Neural progenitor cell (in vitro differentiated cells): ENCODE measurements at regions not wholly inside any gene's neighbourhood (a gene's known extent, or its start where the extent isn't known, plus 50 kb on each side); places are given as distances from the start of the nearest gene placed in this dataset.

Experiments used
- DNase-seq: peaks from one replicate; pipeline ENCODE4 v3.0.0-alpha.2; 2016; ENCODE audit warnings: low spot score
- H2AFZ ChIP-seq: fragments of 200-600 bp; sonication (generic); replicated peaks from 2 replicates; pipeline ENCODE4 v1.6.1; 2016; ENCODE audit warnings: antibody characterized with exemption
- H3F3A ChIP-seq: fragments of 200-600 bp; sonication (generic); 2 replicates; pipeline ENCODE4 v1.6.1; 2016; ENCODE audit warnings: antibody characterized with exemption, low read depth
- H3K27ac ChIP-seq: fragments of 200-600 bp; sonication (generic); 2 replicates; pipeline ENCODE4 v1.5.1; 2016; ENCODE audit warnings: mild to moderate bottlenecking
- H3K27me3 ChIP-seq: fragments of 200-600 bp; sonication (generic); 2 replicates; pipeline ENCODE4 v1.6.1; 2016; ENCODE audit warnings: mild to moderate bottlenecking, moderate library complexity
- H3K36me3 ChIP-seq: fragments of 200-600 bp; sonication (generic); 2 replicates; pipeline ENCODE4 v1.5.1; 2016
- H3K4me1 ChIP-seq: fragments of 200-600 bp; sonication (generic); 2 replicates; pipeline ENCODE4 v1.6.1; 2016; ENCODE audit warnings: mixed run types
- H3K4me2 ChIP-seq: fragments of 200-600 bp; sonication (generic); 2 replicates; pipeline ENCODE4 v1.6.1; 2016
- H3K4me3 ChIP-seq: fragments of 200-600 bp; sonication (generic); 2 replicates; pipeline ENCODE4 v1.5.1; 2016
- H3K79me2 ChIP-seq: fragments of 200-600 bp; sonication (generic); 2 replicates; pipeline ENCODE4 v1.6.1; 2016; ENCODE audit warnings: low read depth
- H3K9ac ChIP-seq: fragments of 200-600 bp; sonication (generic); 2 replicates; pipeline ENCODE4 v1.6.1; 2016
- H3K9me3 ChIP-seq: fragments of 200-600 bp; sonication (generic); 2 replicates; pipeline ENCODE4 v1.5.1; 2016; ENCODE audit warnings: low read depth
- H4K20me1 ChIP-seq: fragments of 200-600 bp; sonication (generic); 2 replicates; pipeline ENCODE4 v1.6.1; 2016; ENCODE audit warnings: low read depth
- H3K27ac Mint-ChIP-seq: 3 replicates; pipeline ENCODE4 v1.8.0; 2021; ENCODE audit warnings: mixed read lengths
- H3K27me3 Mint-ChIP-seq: 2 replicates; pipeline ENCODE4 v1.8.0; 2022; ENCODE audit warnings: low read depth, mild to moderate bottlenecking, inconsistent platforms, moderate library complexity, mixed read lengths; ENCODE audit not compliant: insufficient read depth
- H3K36me3 Mint-ChIP-seq: 3 replicates; pipeline ENCODE4 v1.8.0; 2021; ENCODE audit warnings: mixed read lengths
- H3K4me1 Mint-ChIP-seq: 3 replicates; pipeline ENCODE4 v1.8.0; 2021; ENCODE audit warnings: mixed read lengths
- H3K4me3 Mint-ChIP-seq: 3 replicates; pipeline ENCODE4 v1.8.0; 2021; ENCODE audit warnings: mild to moderate bottlenecking, moderate library complexity, mixed read lengths
- H3K9me3 Mint-ChIP-seq: 3 replicates; pipeline ENCODE4 v1.8.0; 2020; ENCODE audit warnings: mixed read lengths
- EZH2 ChIP-seq: fragments of 200-600 bp; sonication (generic); IDR thresholded peaks from 2 replicates; pipeline ENCODE4 v1.6.1; 2017; ENCODE audit warnings: antibody characterized with exemption, mild to moderate bottlenecking, moderate library complexity
- EZH2phosphoT487 ChIP-seq: fragments of 200-600 bp; sonication (generic); IDR thresholded peaks from 2 replicates; pipeline ENCODE4 v1.6.1; 2017; ENCODE audit warnings: antibody characterized with exemption
- TF ChIP-seq, protein P1 (sequence below): fragments of 200-600 bp; sonication (generic); IDR thresholded peaks from 2 replicates; pipeline ENCODE4 v1.5.1; 2017; ENCODE audit warnings: antibody characterized with exemption, mild to moderate bottlenecking

GRCh38 chr4:138632856-138633579 is 382.6 kb upstream of the NOCT start:
- Mint-ChIP-seq H3K9me3 (peaks cover 8% of the 10 kb centered on the region), H3K36me3 (no peaks in the 10 kb centered on the region), H3K4me1 (peaks cover 24% of the 10 kb centered on the region), H3K27me3 (peaks cover 3% of the 10 kb centered on the region), H3K4me3 (no peak overlapping the region), H3K27ac (peak overlapping the region; percentile 14)
- no peaks in the 10 kb centered on the region for H3K79me2 ChIP-seq
- H3K27ac ChIP-seq = no peak overlapping the region
- no peak for DNase-seq
- H3K4me1 ChIP-seq = peaks cover 14% of the 10 kb centered on the region
- no peak overlapping the region for H3K4me2 ChIP-seq
- H3K27me3 ChIP-seq = no peaks in the 10 kb centered on the region
- H3F3A ChIP-seq = no peaks in the 10 kb centered on the region
- no peaks in the 10 kb centered on the region for H3K36me3 ChIP-seq
- H2AFZ ChIP-seq = no peak overlapping the region
- no peaks in the 10 kb centered on the region for H4K20me1 ChIP-seq
- no peak for TF ChIP-seq EZH2phosphoT487
- TF ChIP-seq, protein P1, sequence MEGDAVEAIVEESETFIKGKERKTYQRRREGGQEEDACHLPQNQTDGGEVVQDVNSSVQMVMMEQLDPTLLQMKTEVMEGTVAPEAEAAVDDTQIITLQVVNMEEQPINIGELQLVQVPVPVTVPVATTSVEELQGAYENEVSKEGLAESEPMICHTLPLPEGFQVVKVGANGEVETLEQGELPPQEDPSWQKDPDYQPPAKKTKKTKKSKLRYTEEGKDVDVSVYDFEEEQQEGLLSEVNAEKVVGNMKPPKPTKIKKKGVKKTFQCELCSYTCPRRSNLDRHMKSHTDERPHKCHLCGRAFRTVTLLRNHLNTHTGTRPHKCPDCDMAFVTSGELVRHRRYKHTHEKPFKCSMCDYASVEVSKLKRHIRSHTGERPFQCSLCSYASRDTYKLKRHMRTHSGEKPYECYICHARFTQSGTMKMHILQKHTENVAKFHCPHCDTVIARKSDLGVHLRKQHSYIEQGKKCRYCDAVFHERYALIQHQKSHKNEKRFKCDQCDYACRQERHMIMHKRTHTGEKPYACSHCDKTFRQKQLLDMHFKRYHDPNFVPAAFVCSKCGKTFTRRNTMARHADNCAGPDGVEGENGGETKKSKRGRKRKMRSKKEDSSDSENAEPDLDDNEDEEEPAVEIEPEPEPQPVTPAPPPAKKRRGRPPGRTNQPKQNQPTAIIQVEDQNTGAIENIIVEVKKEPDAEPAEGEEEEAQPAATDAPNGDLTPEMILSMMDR = no peak
- no peak for TF ChIP-seq EZH2
- H3K9ac ChIP-seq = no peak overlapping the region
- no peaks in the 10 kb centered on the region for H3K9me3 ChIP-seq
- H3K4me3 ChIP-seq = no peak overlapping the region

- H3K4me3 ChIP-seq = no peak overlapping the region
- no peak overlapping the region for H3K4me2 ChIP-seq
- H3K27me3 Mint-ChIP-seq = peaks cover 3% of the 10 kb centered on the region
- DNase-seq = no peak
- H3K4me3 Mint-ChIP-seq = no peak overlapping the region
- no peak overlapping the region for H3K27ac ChIP-seq
- H3K79me2 ChIP-seq = no peaks in the 10 kb centered on the region
- H2AFZ ChIP-seq = no peak overlapping the region
- H3K36me3 Mint-ChIP-seq = no peaks in the 10 kb centered on the region
- peaks cover 24% of the 10 kb centered on the region for H3K4me1 Mint-ChIP-seq
- H3K9me3 Mint-ChIP-seq = peaks cover 13% of the 10 kb centered on the region
- no peaks in the 10 kb centered on the region for H3K36me3 ChIP-seq
- H4K20me1 ChIP-seq = no peaks in the 10 kb centered on the region
- peaks cover 14% of the 10 kb centered on the region for H3K4me1 ChIP-seq
- no peaks in the 10 kb centered on the region for H3F3A ChIP-seq
- TF ChIP-seq, protein P1 = no peak
- TF ChIP-seq EZH2 (no peak), EZH2phosphoT487 (no peak)
- H3K27me3 ChIP-seq = no peaks in the 10 kb centered on the region
- H3K9me3 ChIP-seq = no peaks in the 10 kb centered on the region
- H3K27ac Mint-ChIP-seq = no peak overlapping the region
- H3K9ac ChIP-seq = no peak overlapping the region
Measured at GRCh38 chr4:138630666-138631065, 384.9 kb upstream of the NOCT start.

DNA sequence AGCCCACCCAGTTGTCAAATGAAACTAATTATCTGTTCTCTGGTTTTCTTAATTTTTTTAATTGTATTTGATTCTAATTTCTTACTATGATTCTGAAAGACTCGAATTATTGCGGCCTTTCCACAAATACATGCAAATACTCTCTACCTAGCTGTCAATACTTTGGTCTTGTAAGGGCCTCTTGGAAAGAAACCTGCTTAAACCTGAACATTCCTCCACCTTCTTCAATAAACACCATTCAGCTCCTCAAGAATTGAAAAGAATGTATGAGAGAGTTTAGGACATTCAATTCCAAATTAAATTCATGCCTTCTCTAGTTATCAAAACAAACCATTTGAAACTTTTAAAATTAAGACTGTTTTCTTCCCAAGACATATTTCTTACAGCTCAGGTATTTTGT is 385.9 kb upstream of the NOCT start:
- peaks cover 18% of the 10 kb centered on the region for H3K4me1 Mint-ChIP-seq
- peaks cover 13% of the 10 kb centered on the region for H3K9me3 Mint-ChIP-seq
- no peak for DNase-seq
- Histone ChIP-seq H3K27me3 (no peaks in the 10 kb centered on the region), H3K9me3 (no peaks in the 10 kb centered on the region), H3K79me2 (no peaks in the 10 kb centered on the region), H3K27ac (no peak overlapping the region), H3K36me3 (no peaks in the 10 kb centered on the region), H2AFZ (no peak overlapping the region), H3K4me2 (no peak overlapping the region), H4K20me1 (no peaks in the 10 kb centered on the region), H3F3A (no peaks in the 10 kb centered on the region), H3K9ac (no peak overlapping the region), H3K4me1 (peaks cover 12% of the 10 kb centered on the region), H3K4me3 (no peak overlapping the region)
- TF ChIP-seq EZH2 (no peak), EZH2phosphoT487 (no peak)
- TF ChIP-seq, protein P1 = no peak
- H3K4me3 Mint-ChIP-seq = no peak overlapping the region
- peaks cover 3% of the 10 kb centered on the region for H3K27me3 Mint-ChIP-seq
- no peaks in the 10 kb centered on the region for H3K36me3 Mint-ChIP-seq
- no peak overlapping the region for H3K27ac Mint-ChIP-seq
